Rectal smooth muscle tissue (tissue), 1 donor: ENCODE measurements at regions not wholly inside any gene's neighbourhood (a gene's known extent, or its start where the extent isn't known, plus 50 kb on each side); places are given as distances from the start of the nearest gene placed in this dataset.
"Not testable (repeated sequence)": the region's sequence is repeated elsewhere in the genome, so short reads cannot be mapped to it uniquely, and the experiment has no call there.

Source experiments
- H3K27ac ChIP-seq: one replicate; pipeline ENCODE4 v1.7.0; 2013; ENCODE audit warnings: low read depth, low read length, inconsistent platforms
- H3K27me3 ChIP-seq: one replicate; pipeline ENCODE4 v1.7.0; 2013; ENCODE audit warnings: low read length; ENCODE audit not compliant: control insufficient read depth, insufficient read depth
- H3K36me3 ChIP-seq: one replicate; pipeline ENCODE4 v1.7.0; 2013; ENCODE audit warnings: low read length; ENCODE audit not compliant: control insufficient read depth, insufficient read depth
- H3K4me1 ChIP-seq: one replicate; pipeline ENCODE4 v1.7.0; 2013; ENCODE audit warnings: low read length; ENCODE audit not compliant: control insufficient read depth, insufficient read depth
- H3K4me3 ChIP-seq: one replicate; pipeline ENCODE4 v1.7.0; 2013; ENCODE audit warnings: low read length
- H3K9ac ChIP-seq: one replicate; pipeline ENCODE4 v1.7.0; 2013; ENCODE audit warnings: low read length

DNA sequence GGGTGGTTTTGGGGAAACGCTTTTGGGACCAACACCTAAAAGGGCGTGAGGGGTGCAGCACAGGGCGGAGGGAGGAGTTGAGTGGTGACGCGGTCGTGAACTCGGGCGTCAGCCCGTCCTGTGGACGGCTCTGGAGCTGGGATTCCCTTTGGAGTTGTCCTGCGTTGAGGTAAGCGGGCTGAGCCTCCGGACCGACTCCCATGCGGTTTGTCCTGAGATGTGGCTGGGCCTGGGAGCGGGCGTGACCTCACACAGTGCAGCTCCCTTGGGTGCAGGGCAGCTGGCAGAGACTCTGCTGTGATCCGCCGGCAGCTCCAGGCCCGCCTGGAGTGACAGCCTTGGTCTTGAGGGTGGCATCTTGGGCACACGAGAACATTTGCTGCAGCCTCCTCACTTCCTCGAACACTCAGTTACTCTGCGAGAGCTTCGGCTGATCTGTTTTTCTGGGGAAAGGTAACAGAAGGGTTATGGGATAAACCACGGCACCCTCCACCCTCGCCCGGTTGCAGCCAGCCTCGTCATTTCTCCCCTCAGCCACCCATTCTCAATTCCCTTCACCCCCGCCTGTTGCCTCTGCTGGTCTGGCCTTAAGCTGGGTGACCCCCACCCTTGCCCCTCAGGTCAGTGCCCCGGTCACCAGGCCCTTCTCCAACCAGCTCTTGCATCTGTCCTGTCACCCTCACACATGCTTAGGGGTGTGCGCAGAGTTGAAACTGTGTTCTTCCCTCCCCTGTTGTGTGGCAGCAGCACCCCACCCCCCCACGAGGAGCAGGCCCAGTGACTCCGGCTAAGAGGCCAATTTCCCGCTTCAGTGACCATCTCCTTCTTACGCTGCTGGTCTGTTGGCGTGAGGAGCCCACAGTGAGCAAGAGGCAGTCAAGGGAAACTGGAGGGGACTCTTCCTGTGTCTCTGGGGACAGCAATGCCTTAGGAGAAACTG, 94.2 kb upstream of the COL5A1 start:
- Histone ChIP-seq H3K4me1 (peaks cover 17% of the 10 kb centered on the region), H3K27me3 (no peaks in the 10 kb centered on the region), H3K36me3 (no peaks in the 10 kb centered on the region), H3K27ac (no peak overlapping the region), H3K4me3 (no peak overlapping the region), H3K9ac (no peak overlapping the region)

DNA sequence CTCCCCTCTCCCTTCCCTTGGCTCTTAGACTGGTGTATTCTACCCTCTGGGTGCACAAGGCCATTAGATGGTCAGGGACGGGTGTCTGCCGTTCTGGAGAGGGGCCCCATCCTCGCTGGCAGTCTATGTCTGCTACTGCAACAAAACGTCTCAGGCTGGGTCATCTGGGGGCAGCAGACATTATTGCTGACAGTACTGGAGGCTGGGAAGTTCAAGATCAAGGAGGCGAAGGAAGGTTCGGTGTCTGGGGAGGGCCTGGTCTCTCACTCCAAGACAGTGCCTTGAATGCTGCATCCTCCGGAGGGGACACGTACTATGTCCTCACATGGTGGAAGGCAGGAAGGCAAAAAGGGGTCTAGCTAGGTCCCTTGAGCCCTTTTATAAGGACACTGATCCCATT, 93.4 kb upstream of the COL5A1 start:
- Histone ChIP-seq H3K27ac (no peak overlapping the region), H3K36me3 (no peaks in the 10 kb centered on the region), H3K9ac (no peak overlapping the region), H3K4me1 (peaks cover 17% of the 10 kb centered on the region), H3K4me3 (no peak overlapping the region), H3K27me3 (no peaks in the 10 kb centered on the region)

DNA sequence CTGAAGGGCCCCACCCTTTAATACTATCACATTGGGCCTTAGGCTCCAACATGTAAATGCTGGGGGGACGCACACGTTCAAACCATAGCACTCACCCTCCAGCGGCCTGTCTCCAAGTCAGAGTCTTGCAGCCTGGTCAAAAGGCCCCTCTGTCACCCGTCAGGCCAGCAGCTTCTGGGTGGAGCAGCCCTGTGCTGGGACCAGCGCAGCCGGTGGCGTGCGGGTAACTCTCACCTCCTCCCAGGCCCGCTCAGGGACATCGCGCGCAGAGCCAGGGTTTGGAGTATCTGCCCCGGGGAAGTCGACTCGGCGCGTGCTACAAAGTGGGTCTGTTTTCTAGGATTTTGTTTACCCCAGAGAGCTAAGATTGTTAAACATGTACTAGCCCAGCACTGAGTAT, 93.0 kb upstream of the COL5A1 start:
- Histone ChIP-seq H3K4me1 (peaks cover 17% of the 10 kb centered on the region), H3K9ac (no peak overlapping the region), H3K36me3 (no peaks in the 10 kb centered on the region), H3K27ac (no peak overlapping the region), H3K4me3 (no peak overlapping the region), H3K27me3 (no peaks in the 10 kb centered on the region)

DNA sequence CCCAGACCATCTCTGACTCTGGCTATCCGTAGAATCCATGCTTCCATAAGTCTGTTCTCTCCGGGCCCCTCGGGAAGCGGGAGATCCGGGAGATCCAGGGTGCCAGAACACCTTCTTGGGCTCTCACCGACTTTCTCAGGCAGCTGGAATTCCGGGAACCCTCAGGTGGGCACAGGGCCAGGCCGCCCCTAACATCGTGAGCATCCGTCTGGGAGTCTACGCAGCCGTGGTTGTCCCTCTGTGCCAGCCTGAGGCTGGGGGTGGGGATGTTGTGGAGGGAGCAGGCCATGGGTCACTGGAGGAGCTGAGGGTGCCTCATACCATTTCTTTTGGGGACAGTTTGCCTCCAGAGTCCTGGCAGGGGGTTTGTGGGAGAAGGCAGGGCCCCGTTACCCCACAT, 92.3 kb upstream of the COL5A1 start:
- no peaks in the 10 kb centered on the region for H3K27me3 ChIP-seq

GRCh38 chr9:134550081-134550480, 91.5 kb upstream of the COL5A1 start:
- H3K27me3 ChIP-seq, H3K27ac ChIP-seq, H3K9ac ChIP-seq, H3K4me3 ChIP-seq, H3K36me3 ChIP-seq: not testable (repeated sequence)
- H3K4me1 ChIP-seq, result peaks cover 15% of the 10 kb centered on the region

More for the DNA sequence above, 92.3 kb upstream of the COL5A1 start:
- no peak overlapping the region for H3K4me3 ChIP-seq
- no peak overlapping the region for H3K27ac ChIP-seq
- H3K36me3 ChIP-seq, result no peaks in the 10 kb centered on the region
- H3K4me1 ChIP-seq, result peaks cover 17% of the 10 kb centered on the region
- no peak overlapping the region for H3K9ac ChIP-seq

DNA sequence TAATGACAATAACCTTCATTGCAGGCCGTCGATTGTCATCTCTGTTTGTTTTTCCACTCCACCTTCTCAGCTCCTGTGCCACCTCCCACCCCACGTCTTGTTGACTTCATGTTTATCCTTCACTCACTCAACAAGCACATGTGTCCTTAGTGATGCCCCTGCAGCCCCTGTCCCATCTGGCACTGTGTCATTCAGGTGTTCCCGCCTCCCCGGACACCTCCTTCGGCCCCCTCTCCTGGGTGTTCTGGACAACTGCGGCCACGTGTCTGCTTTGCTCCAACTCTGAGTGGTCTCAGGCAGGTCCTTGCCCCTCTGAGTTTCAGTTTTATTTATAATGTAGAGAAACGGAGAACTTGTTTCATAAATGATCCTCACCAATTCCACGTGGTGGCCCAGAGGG, 91.0 kb upstream of the COL5A1 start:
- Histone ChIP-seq H3K27ac (no peak overlapping the region), H3K27me3 (no peaks in the 10 kb centered on the region), H3K4me1 (peaks cover 10% of the 10 kb centered on the region), H3K4me3 (no peak overlapping the region), H3K9ac (no peak overlapping the region), H3K36me3 (no peaks in the 10 kb centered on the region)

DNA sequence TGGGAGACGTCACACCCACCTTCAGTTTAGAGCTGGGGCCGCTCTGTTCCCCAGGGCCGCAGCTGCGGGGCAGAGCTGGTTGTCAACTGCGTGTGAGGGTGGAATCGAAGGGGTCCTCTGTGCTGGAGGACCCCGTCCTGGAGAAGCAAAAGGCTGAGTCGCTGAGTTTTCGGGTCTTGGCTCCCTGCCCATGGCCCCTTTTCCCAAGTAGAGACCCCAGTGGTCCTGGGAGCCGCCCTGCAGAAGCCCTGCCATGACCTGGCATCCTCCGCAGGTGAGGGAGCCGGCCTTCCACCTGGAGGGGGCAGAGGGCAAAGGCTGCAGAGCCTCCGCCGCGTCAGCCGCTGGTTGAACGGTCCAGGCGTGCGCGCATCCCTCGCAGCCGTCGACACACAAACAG, 90.4 kb upstream of the COL5A1 start:
- Histone ChIP-seq H3K36me3 (no peaks in the 10 kb centered on the region), H3K4me3 (no peak overlapping the region), H3K4me1 (peaks cover 6% of the 10 kb centered on the region), H3K9ac (no peak overlapping the region), H3K27me3 (no peaks in the 10 kb centered on the region), H3K27ac (no peak overlapping the region)

GRCh38 chr9:134551644-134552348, 89.8 kb upstream of the COL5A1 start:
- no peak overlapping the region for H3K9ac ChIP-seq
- no peak overlapping the region for H3K4me3 ChIP-seq
- H3K27ac ChIP-seq, result no peak overlapping the region
- no peaks in the 10 kb centered on the region for H3K36me3 ChIP-seq
- peaks cover 2% of the 10 kb centered on the region for H3K4me1 ChIP-seq
- no peaks in the 10 kb centered on the region for H3K27me3 ChIP-seq

DNA sequence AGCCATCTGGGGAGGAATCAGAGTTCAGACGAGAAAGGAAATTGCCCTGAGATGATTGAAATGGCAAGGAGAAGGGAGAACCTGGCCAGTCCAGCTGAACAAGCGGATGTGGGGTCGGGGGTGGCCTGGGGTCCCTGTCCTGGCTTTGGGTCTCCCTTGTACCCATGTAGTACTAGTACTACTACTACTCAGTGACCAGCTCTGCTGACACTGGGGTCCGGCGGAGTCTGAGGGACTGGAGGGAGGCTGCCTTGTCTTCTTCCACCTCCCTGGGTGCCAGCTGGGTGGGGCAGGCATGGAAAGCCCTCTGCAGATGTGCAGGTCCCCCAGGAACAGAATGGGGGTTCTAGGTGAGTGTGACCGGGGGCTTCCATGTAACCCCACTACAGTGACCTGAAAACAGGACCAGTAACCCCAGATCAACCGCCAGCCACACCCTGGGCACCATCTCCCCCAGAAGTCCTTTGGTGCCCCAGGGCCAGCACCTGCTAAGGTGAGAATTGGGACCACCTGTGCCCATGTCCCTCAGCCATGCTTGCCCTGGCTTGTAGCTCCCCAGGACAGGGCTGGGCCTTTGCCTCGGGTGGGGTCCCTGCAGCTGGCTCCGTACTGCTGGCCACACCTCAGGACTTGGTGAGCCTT, 89.1 kb upstream of the COL5A1 start:
- Histone ChIP-seq H3K4me1 (no peaks in the 10 kb centered on the region), H3K36me3 (no peaks in the 10 kb centered on the region), H3K27me3 (no peaks in the 10 kb centered on the region), H3K4me3 (no peak overlapping the region), H3K9ac (no peak overlapping the region), H3K27ac (no peak overlapping the region)

- Histone ChIP-seq H3K27ac (no peak overlapping the region), H3K9ac (no peak overlapping the region), H3K36me3 (no peaks in the 10 kb centered on the region), H3K27me3 (no peaks in the 10 kb centered on the region), H3K4me3 (no peak overlapping the region), H3K4me1 (no peaks in the 10 kb centered on the region)
Measured at GRCh38 chr9:134553061-134553891, 88.3 kb upstream of the COL5A1 start.

GRCh38 chr9:134553996-134554372, 87.6 kb upstream of the COL5A1 start:
- Histone ChIP-seq H3K27ac (no peak overlapping the region), H3K9ac (no peak overlapping the region), H3K4me3 (no peak overlapping the region), H3K4me1 (no peaks in the 10 kb centered on the region), H3K27me3 (no peaks in the 10 kb centered on the region), H3K36me3 (no peaks in the 10 kb centered on the region)
